AG09319 (cell line): ENCODE measurements at regions not wholly inside any gene's neighbourhood (a gene's known extent, or its start where the extent isn't known, plus 50 kb on each side); places are given as distances from the start of the nearest gene placed in this dataset.

Source experiments
- DNase-seq: peaks from one replicate; pipeline ENCODE4 v3.0.0-alpha.2; 2010; ENCODE audit warnings: low read depth; ENCODE audit errors: extremely low read depth
- CTCF ChIP-seq: IDR thresholded peaks from 2 replicates; pipeline ENCODE4 v1.5.1; 2011; ENCODE audit warnings: low read depth, mild to moderate bottlenecking, inconsistent platforms, low read length, moderate library complexity

- no peak for TF ChIP-seq CTCF
- no peak for DNase-seq
These were observed 117.2 kb upstream of the OLIG2 start for GRCh38 chr21:32908534-32908933.

- DNase-seq: no peak
- TF ChIP-seq CTCF: no peak
These were observed 116.3 kb upstream of the OLIG2 start for GRCh38 chr21:32909393-32909792.

GRCh38 chr21:32914424-32915039 is 111.2 kb upstream of the OLIG2 start:
- no peak for DNase-seq
- TF ChIP-seq CTCF: no peak

GRCh38 chr21:32915099-32915498 is 110.6 kb upstream of the OLIG2 start:
- no peak for DNase-seq
- TF ChIP-seq CTCF: no peak

- no peak for DNase-seq
- no peak for TF ChIP-seq CTCF
These were observed 109.6 kb upstream of the OLIG2 start for GRCh38 chr21:32916088-32916487.

- no peak for DNase-seq
- peak; percentile 6 for TF ChIP-seq CTCF
These were observed 109.1 kb upstream of the OLIG2 start for GRCh38 chr21:32916522-32917099.

- DNase-seq: no peak
- TF ChIP-seq CTCF: no peak
These were observed 108.2 kb upstream of the OLIG2 start for GRCh38 chr21:32917362-32918135.
